IMR-90 (cell line): ENCODE measurements at regions not wholly inside any gene's neighbourhood (a gene's known extent, or its start where the extent isn't known, plus 50 kb on each side); places are given as distances from the start of the nearest gene placed in this dataset.

Experiments used
- ATAC-seq: fragments of 200-7000 bp; cut with Tn5 transposase; 2 replicates; pipeline ENCODE4 v1.9.1; 2020; ENCODE audit warnings: low read depth, mild to moderate bottlenecking, moderate library complexity
- BruUV-seq: library from RNA; stranded (reverse); fragments of 400-500 nt; replicated peaks from 2 replicates; lab custom pipeline; 2021; lab: Mats Ljungman, UMichigan
- CTCF ChIA-PET: fragments of 300-600 bp; formaldehyde crosslinking; extraction: SDS; loops from one replicate; lab custom pipeline; 2021; ENCODE audit warnings: antibody characterized with exemption; lab: Yijun Ruan, JAX
- POLR2A ChIA-PET: fragments of 300-600 bp; sonication (Branson Sonifier 250); formaldehyde crosslinking; loops from one replicate; lab custom pipeline; 2022; ENCODE audit warnings: antibody characterized with exemption; ENCODE audit not compliant: unreplicated experiment; lab: Charles Lee
- DNase-seq: peaks from one replicate; pipeline ENCODE4 v3.0.0; 2013
- H2AFZ ChIP-seq: replicated peaks from 2 replicates; pipeline ENCODE3; 2013; ENCODE audit warnings: low read length, mild to moderate bottlenecking; ENCODE audit not compliant: poor library complexity
- H2AK5ac ChIP-seq: 2 replicates; pipeline ENCODE4 v1.6.1; 2013; ENCODE audit warnings: low read depth, low read length, inconsistent platforms
- H2AK9ac ChIP-seq: replicated peaks from 2 replicates; pipeline ENCODE3; 2013; ENCODE audit warnings: mild to moderate bottlenecking, low read depth, low read length, moderate library complexity; ENCODE audit not compliant: poor library complexity
- H2BK120ac ChIP-seq: 2 replicates; pipeline ENCODE4 v1.6.1; 2013; ENCODE audit warnings: low read depth, low read length, inconsistent platforms
- H2BK15ac ChIP-seq: 3 replicates; pipeline ENCODE4 v1.6.1; 2013; ENCODE audit warnings: low read depth, low read length, inconsistent platforms
- H2BK20ac ChIP-seq: 2 replicates; pipeline ENCODE4 v1.6.1; 2013; ENCODE audit warnings: low read depth, mild to moderate bottlenecking, inconsistent platforms, low read length, moderate library complexity
- H2BK5ac ChIP-seq: 2 replicates; pipeline ENCODE4 v1.6.1; 2013; ENCODE audit warnings: mild to moderate bottlenecking, low read depth, low read length, inconsistent platforms; ENCODE audit not compliant: poor library complexity, severe bottlenecking
- H3K14ac ChIP-seq: replicated peaks from 2 replicates; pipeline ENCODE4 v1.6.1; 2013; ENCODE audit warnings: low read depth, low read length, inconsistent platforms
- H3K18ac ChIP-seq: 2 replicates; pipeline ENCODE4 v1.6.1; 2013; ENCODE audit warnings: low read depth, low read length, control low read depth
- H3K23ac ChIP-seq: 2 replicates; pipeline ENCODE4 v1.6.1; 2013; ENCODE audit warnings: low read depth, low read length, inconsistent platforms
- H3K27ac ChIP-seq: 2 replicates; pipeline ENCODE4 v1.5.1; 2013; ENCODE audit warnings: mild to moderate bottlenecking, control low read depth, low read length; ENCODE audit not compliant: insufficient read depth
- H3K27me3 ChIP-seq: 2 replicates; pipeline ENCODE4 v1.6.1; 2013; ENCODE audit warnings: low read length; ENCODE audit not compliant: control insufficient read depth, insufficient read depth
- H3K36me3 ChIP-seq: 2 replicates; pipeline ENCODE4 v1.6.1; 2013; ENCODE audit warnings: low read length, mixed read lengths; ENCODE audit not compliant: control insufficient read depth, insufficient read depth
- H3K4ac ChIP-seq: 2 replicates; pipeline ENCODE4 v1.6.1; 2013; ENCODE audit warnings: low read depth, low read length, inconsistent platforms
- H3K4me1 ChIP-seq: 2 replicates; pipeline ENCODE4 v1.6.1; 2013; ENCODE audit warnings: low read length, mixed read lengths; ENCODE audit not compliant: control insufficient read depth, insufficient read depth
- H3K4me2 ChIP-seq: 2 replicates; pipeline ENCODE4 v1.6.1; 2013; ENCODE audit warnings: low read depth, mild to moderate bottlenecking, control low read depth, low read length, moderate library complexity
- H3K4me3 ChIP-seq: 2 replicates; pipeline ENCODE4 v1.5.1; 2013; ENCODE audit warnings: low read depth, mild to moderate bottlenecking, control low read depth, low read length, moderate library complexity; ENCODE audit not compliant: insufficient read depth
- H3K56ac ChIP-seq: 2 replicates; pipeline ENCODE4 v1.6.1; 2013; ENCODE audit warnings: low read length, inconsistent platforms; ENCODE audit not compliant: insufficient read depth; ENCODE audit errors: extremely low read depth
- H3K79me1 ChIP-seq, 2 experiments: 2 replicates each; pipeline ENCODE4 v1.6.1; 2013; ENCODE audit warnings: low read length in 2 of 2, inconsistent platforms in 1 of 2, low read depth in 1 of 2
- H3K9ac ChIP-seq: 2 replicates; pipeline ENCODE4 v1.6.1; 2013; ENCODE audit warnings: low read depth, low read length, control low read depth
- H3K9me1 ChIP-seq: 2 replicates; pipeline ENCODE4 v1.6.1; 2013; ENCODE audit warnings: low read length, inconsistent platforms; ENCODE audit not compliant: insufficient read depth
- H3K9me3 ChIP-seq: 2 replicates; pipeline ENCODE4 v1.6.1; 2013; ENCODE audit warnings: low read length; ENCODE audit not compliant: control insufficient read depth, insufficient read depth
- H4K20me1 ChIP-seq: 2 replicates; pipeline ENCODE4 v1.6.1; 2013; ENCODE audit warnings: low read length, inconsistent platforms; ENCODE audit not compliant: insufficient read depth
- H4K5ac ChIP-seq: 2 replicates; pipeline ENCODE4 v1.6.1; 2013; ENCODE audit warnings: mild to moderate bottlenecking, low read depth, low read length, control low read depth
- H4K8ac ChIP-seq, 2 experiments: 2 replicates each; pipeline ENCODE4 v1.6.1; 2013; ENCODE audit warnings: low read depth in 2 of 2, low read length in 2 of 2, control low read depth in 1 of 2, inconsistent platforms in 1 of 2
- H4K91ac ChIP-seq: 2 replicates; pipeline ENCODE4 v1.6.1; 2013; ENCODE audit warnings: low read depth, low read length, inconsistent platforms; ENCODE audit not compliant: insufficient read depth
- BHLHE40 ChIP-seq: fragments of 150-350 bp; IDR thresholded peaks from 2 replicates; pipeline ENCODE4 v1.6.1; 2016; ENCODE audit warnings: mild to moderate bottlenecking, low read depth, low read length
- CEBPB ChIP-seq: IDR thresholded peaks from 2 replicates; pipeline ENCODE4 v1.6.1; 2012; ENCODE audit warnings: low read depth, low read length, improper control_type of control experiment
- CHD1 ChIP-seq: IDR thresholded peaks from 2 replicates; pipeline ENCODE4 v1.6.1; 2012; ENCODE audit warnings: low read depth, low read length, improper control_type of control experiment
- ELK1 ChIP-seq: fragments of 150-350 bp; IDR thresholded peaks from 2 replicates; pipeline ENCODE4 v1.6.1; 2016; ENCODE audit warnings: low read depth, mild to moderate bottlenecking, low read length, moderate library complexity, borderline replicate concordance
- FOS ChIP-seq: fragments of 150-350 bp; IDR thresholded peaks from 2 replicates; pipeline ENCODE4 v1.6.1; 2016; ENCODE audit warnings: low read depth, low read length
- MAFK ChIP-seq: IDR thresholded peaks from 2 replicates; pipeline ENCODE4 v1.6.1; 2012; ENCODE audit warnings: low read depth, low read length, improper control_type of control experiment
- MAZ ChIP-seq: IDR thresholded peaks from 2 replicates; pipeline ENCODE4 v1.6.1; 2012; ENCODE audit warnings: low read depth, mild to moderate bottlenecking, low read length, improper control_type of control experiment, moderate library complexity, borderline replicate concordance
- MXI1 ChIP-seq: IDR thresholded peaks from 2 replicates; pipeline ENCODE4 v1.6.1; 2012; ENCODE audit warnings: low read depth, mild to moderate bottlenecking, low read length, moderate library complexity, borderline replicate concordance
- NFE2L2 ChIP-seq: fragments of 150-350 bp; IDR thresholded peaks from 2 replicates; pipeline ENCODE4 v1.6.1; 2016; ENCODE audit warnings: low read depth, mild to moderate bottlenecking, low read length
- POLR2A ChIP-seq: IDR thresholded peaks from 2 replicates; pipeline ENCODE4 v1.6.1; 2012; ENCODE audit warnings: mild to moderate bottlenecking, low read depth, low read length
- RAD21 ChIP-seq: IDR thresholded peaks from 2 replicates; pipeline ENCODE4 v1.6.1; 2012; ENCODE audit warnings: low read length, improper control_type of control experiment
- RCOR1 ChIP-seq: IDR thresholded peaks from 2 replicates; pipeline ENCODE4 v1.6.1; 2012; ENCODE audit warnings: mild to moderate bottlenecking, low read length, improper control_type of control experiment; ENCODE audit not compliant: insufficient replicate concordance
- RFX5 ChIP-seq: IDR thresholded peaks from 2 replicates; pipeline ENCODE4 v1.8.0; 2012; ENCODE audit warnings: low read depth, mild to moderate bottlenecking, low read length, moderate library complexity
- SMC3 ChIP-seq: fragments of 150-350 bp; IDR thresholded peaks from 2 replicates; pipeline ENCODE4 v1.6.1; 2016; ENCODE audit warnings: low read depth, mild to moderate bottlenecking, antibody characterized with exemption, low read length, moderate library complexity
- USF2 ChIP-seq: fragments of 150-350 bp; IDR thresholded peaks from 2 replicates; pipeline ENCODE4 v1.6.1; 2017; ENCODE audit warnings: mild to moderate bottlenecking, antibody characterized with exemption, low read length, low read depth
- WGBS, 2 experiments: methylation state at CpG; one replicate each; pipeline versions ENCODE4 v1.1.5 to v1.1.7; 2013; ENCODE audit warnings: missing lambda C conversion rate in 2 of 2; ENCODE audit not compliant: insufficient read length in 1 of 2; ENCODE audit errors: extremely low coverage in 2 of 2; 5-methylcytosine and 5-hydroxymethylcytosine counted together
- dilution Hi-C: fragments of 300-500 bp; cut with HindIII; formaldehyde crosslinking; loops from one replicate; pipeline ENCODE4 v1.14.3; 2018; ENCODE audit warnings: low sequenced_read_pairs; ENCODE audit not compliant: unreplicated experiment
- in situ Hi-C: fragments of 300-500 bp; cut with MboI; formaldehyde crosslinking; loops from 3 replicates; pipeline ENCODE4 v1.14.3; 2019; ENCODE audit warnings: low sequenced_read_pairs, inconsistent platforms, mixed read lengths
- intact Hi-C: fragments of 100-400 bp; cut with micrococcal nuclease; formaldehyde crosslinking; loops from 2 replicates; pipeline ENCODE4 v1.10.0; 2022
- TF ChIP-seq, protein P1 (sequence below): conservative IDR thresholded peaks from 2 replicates; pipeline ENCODE4 v1.5.1; 2012; ENCODE audit warnings: mild to moderate bottlenecking, low read depth, low read length, improper control_type of control experiment

- Histone ChIP-seq H3K56ac (no peak overlapping the region), H3K23ac (no peak overlapping the region), H4K8ac (no peak overlapping the region), H2AK9ac (no peak overlapping the region), H4K5ac (no peak overlapping the region), H3K79me1 (no peaks in the 10 kb centered on the region), H3K4ac (no peak overlapping the region), H3K9ac (no peak overlapping the region), H3K4me3 (no peak overlapping the region), H3K4me2 (no peak overlapping the region), H4K91ac (no peak overlapping the region), H2BK120ac (no peak overlapping the region), H3K14ac (no peak overlapping the region), H4K20me1 (no peaks in the 10 kb centered on the region), H2AK5ac (no peak overlapping the region), H3K36me3 (no peaks in the 10 kb centered on the region), H3K9me1 (no peaks in the 10 kb centered on the region), H3K27ac (no peak overlapping the region), H3K4me1 (no peaks in the 10 kb centered on the region), H2BK5ac (no peak overlapping the region), H2BK20ac (no peak overlapping the region), H3K9me3 (peaks cover 2% of the 10 kb centered on the region; the same call in 1 of the 2 replicates), H2AFZ (no peak overlapping the region), H3K18ac (no peak overlapping the region), H3K27me3 (no peaks in the 10 kb centered on the region), H2BK15ac (no peak overlapping the region)
- TF ChIP-seq ELK1 (no peak), FOS (no peak), CEBPB (no peak), SMC3 (no peak), USF2 (no peak), RCOR1 (no peak), BHLHE40 (no peak), RAD21 (no peak), MAZ (no peak), POLR2A (no peak), CHD1 (no peak), MAFK (no peak), NFE2L2 (no peak), MXI1 (no peak), RFX5 (no peak)
- TF ChIP-seq, protein P1, sequence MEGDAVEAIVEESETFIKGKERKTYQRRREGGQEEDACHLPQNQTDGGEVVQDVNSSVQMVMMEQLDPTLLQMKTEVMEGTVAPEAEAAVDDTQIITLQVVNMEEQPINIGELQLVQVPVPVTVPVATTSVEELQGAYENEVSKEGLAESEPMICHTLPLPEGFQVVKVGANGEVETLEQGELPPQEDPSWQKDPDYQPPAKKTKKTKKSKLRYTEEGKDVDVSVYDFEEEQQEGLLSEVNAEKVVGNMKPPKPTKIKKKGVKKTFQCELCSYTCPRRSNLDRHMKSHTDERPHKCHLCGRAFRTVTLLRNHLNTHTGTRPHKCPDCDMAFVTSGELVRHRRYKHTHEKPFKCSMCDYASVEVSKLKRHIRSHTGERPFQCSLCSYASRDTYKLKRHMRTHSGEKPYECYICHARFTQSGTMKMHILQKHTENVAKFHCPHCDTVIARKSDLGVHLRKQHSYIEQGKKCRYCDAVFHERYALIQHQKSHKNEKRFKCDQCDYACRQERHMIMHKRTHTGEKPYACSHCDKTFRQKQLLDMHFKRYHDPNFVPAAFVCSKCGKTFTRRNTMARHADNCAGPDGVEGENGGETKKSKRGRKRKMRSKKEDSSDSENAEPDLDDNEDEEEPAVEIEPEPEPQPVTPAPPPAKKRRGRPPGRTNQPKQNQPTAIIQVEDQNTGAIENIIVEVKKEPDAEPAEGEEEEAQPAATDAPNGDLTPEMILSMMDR: no peak
- in situ Hi-C loops: no loop called here
- dilution Hi-C loops: no loop called here
- intact Hi-C loops: no loop called here
- ChIA-PET POLR2A (no interaction called here), CTCF (no interaction called here)
- ATAC-seq: no peak
- no TSS peak for BruUV-seq
- WGBS, 2 experiments: no CpG with 5 or more reads among the region's 2 CpGs
- DNase-seq: no peak
These were observed 306.9 kb upstream of the ADGRB3 start for GRCh38 chr6:68328156-68328555.
